ENCODE measurements at regions not wholly inside any gene's neighbourhood (a gene's known extent, or its start where the extent isn't known, plus 50 kb on each side); places are given as distances from the start of the nearest gene placed in this dataset.

DNA sequence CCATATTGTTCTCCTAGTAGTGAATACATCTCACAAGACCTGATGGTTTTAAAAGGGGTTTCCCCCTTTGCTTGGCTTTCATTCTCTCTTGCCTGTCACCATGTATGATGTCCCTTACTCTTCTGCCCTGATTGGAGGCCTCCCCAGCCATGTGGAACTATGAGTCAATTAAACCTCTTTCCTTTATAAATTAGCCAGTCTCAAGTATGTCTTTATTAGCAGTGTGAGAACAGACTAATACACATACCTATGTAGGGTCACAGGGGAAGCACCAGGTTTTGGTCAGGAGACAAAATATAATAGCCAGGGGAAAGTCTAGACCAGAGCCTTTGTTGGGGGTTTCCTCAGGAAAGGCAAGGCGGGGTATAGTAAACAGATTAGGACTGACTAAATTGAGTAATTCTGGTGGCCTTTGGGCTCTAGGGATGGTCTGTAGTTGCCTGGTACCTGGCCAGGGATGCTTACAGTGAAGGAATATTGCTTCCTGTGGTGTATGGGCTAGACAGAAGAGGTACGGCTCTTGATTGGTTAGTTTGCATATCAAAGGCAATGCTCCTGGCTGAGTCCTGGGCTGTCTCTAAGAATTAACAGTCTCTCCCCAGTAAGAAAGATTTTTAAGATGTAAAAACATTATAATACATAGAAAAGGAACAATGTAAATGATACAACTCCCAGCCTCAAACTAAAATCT is 254.5 kb downstream of the ELAVL2 start:
- H3F3A ChIP-seq (ENCODE audit: control insufficient read depth, insufficient read depth) = no peaks in the 10 kb centered on the region
- no peak overlapping the region for H3K4me2 ChIP-seq (ENCODE audit: low read length)
- H4K20me1 ChIP-seq (ENCODE audit: control insufficient read depth, insufficient read depth, low read depth, low read length) = no peaks in the 10 kb centered on the region
- no peaks in the 10 kb centered on the region for H3K79me2 ChIP-seq (ENCODE audit: control insufficient read depth, low read length)
- H3K36me3 ChIP-seq (ENCODE audit: control insufficient read depth, low read length) = no peaks in the 10 kb centered on the region
- no peaks in the 10 kb centered on the region for H3K9me2 ChIP-seq (replicated peaks; ENCODE audit: control insufficient read depth, low read length)
- H3K9me3 ChIP-seq (ENCODE audit: control insufficient read depth, insufficient read depth, low read length) = no peaks in the 10 kb centered on the region
- H3K27ac ChIP-seq (ENCODE audit: low read depth, low read length) = no peak overlapping the region
- TF ChIP-seq, protein P1, sequence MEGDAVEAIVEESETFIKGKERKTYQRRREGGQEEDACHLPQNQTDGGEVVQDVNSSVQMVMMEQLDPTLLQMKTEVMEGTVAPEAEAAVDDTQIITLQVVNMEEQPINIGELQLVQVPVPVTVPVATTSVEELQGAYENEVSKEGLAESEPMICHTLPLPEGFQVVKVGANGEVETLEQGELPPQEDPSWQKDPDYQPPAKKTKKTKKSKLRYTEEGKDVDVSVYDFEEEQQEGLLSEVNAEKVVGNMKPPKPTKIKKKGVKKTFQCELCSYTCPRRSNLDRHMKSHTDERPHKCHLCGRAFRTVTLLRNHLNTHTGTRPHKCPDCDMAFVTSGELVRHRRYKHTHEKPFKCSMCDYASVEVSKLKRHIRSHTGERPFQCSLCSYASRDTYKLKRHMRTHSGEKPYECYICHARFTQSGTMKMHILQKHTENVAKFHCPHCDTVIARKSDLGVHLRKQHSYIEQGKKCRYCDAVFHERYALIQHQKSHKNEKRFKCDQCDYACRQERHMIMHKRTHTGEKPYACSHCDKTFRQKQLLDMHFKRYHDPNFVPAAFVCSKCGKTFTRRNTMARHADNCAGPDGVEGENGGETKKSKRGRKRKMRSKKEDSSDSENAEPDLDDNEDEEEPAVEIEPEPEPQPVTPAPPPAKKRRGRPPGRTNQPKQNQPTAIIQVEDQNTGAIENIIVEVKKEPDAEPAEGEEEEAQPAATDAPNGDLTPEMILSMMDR (IDR thresholded peaks at IDR 0.05; ENCODE audit: low read depth, low read length, poor library complexity, severe bottlenecking) = no peak
- H3K4me3 ChIP-seq (ENCODE audit: low read length) = no peak overlapping the region
- H3K4me1 ChIP-seq (ENCODE audit: control insufficient read depth, low read length) = no peaks in the 10 kb centered on the region
- no peaks in the 10 kb centered on the region for H3K27me3 ChIP-seq (ENCODE audit: control insufficient read depth, low read length)

DNA sequence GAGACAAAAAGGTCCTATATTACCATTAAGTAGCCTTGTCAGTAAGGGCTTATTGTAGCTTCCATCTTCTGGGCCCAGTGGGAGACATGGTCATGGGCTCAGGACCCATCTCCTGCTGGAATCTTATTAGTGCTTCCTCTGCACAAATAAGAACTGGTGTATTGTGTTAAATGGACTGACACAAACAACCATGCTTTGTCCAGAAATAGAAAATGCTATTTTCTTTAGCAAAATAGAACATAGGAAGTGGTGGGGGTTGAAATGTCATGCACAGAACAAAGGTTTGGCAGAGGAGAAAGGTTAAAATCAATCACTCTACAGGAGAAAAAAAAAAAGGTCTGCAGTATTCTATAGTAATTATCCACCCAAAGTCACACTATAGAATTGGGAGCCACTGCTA is 252.2 kb downstream of the ELAVL2 start:
- H3K4me1 ChIP-seq (ENCODE audit: control insufficient read depth, low read length) = no peaks in the 10 kb centered on the region
- no peak overlapping the region for H3K4me2 ChIP-seq (ENCODE audit: low read length)
- no peak overlapping the region for H3K4me3 ChIP-seq (ENCODE audit: low read length)
- no peaks in the 10 kb centered on the region for H3F3A ChIP-seq (ENCODE audit: control insufficient read depth, insufficient read depth)
- no peaks in the 10 kb centered on the region for H3K9me3 ChIP-seq (ENCODE audit: control insufficient read depth, insufficient read depth, low read length)
- no peaks in the 10 kb centered on the region for H4K20me1 ChIP-seq (ENCODE audit: control insufficient read depth, insufficient read depth, low read depth, low read length)
- no peaks in the 10 kb centered on the region for H3K9me2 ChIP-seq (replicated peaks; ENCODE audit: control insufficient read depth, low read length)
- no peaks in the 10 kb centered on the region for H3K36me3 ChIP-seq (ENCODE audit: control insufficient read depth, low read length)
- H3K79me2 ChIP-seq (ENCODE audit: control insufficient read depth, low read length) = no peaks in the 10 kb centered on the region
- TF ChIP-seq EZH2phosphoT487 (IDR thresholded peaks at IDR 0.05; ENCODE audit: borderline replicate concordance, low read length) = no peak
- TF ChIP-seq, protein P1 (IDR thresholded peaks at IDR 0.05; ENCODE audit: low read depth, low read length, poor library complexity, severe bottlenecking) = no peak
- H3K27ac ChIP-seq (ENCODE audit: low read depth, low read length) = no peak overlapping the region
- no peaks in the 10 kb centered on the region for H3K27me3 ChIP-seq (ENCODE audit: control insufficient read depth, low read length)

DNA sequence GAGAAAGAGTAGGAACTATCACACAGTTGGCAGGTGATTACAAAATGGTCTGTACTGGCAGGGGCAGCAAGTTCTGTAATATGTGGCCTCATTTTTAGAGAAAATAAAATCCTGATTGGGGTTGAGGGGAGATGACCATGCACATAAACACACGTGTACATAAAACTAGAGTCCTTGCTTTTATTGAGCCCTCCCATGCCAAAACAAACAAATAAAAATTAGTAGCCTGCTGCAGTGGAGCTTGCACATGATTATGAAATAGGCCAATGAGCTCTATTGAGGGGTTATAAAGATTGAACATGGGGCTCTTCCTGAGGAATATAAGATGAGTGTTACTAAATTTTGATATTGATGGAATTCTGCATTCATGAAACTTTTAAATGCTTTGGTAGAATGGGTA is 248.4 kb downstream of the ELAVL2 start:
- TF ChIP-seq, protein P1 (IDR thresholded peaks at IDR 0.05; ENCODE audit: low read depth, low read length, poor library complexity, severe bottlenecking) = no peak
- no peak for TF ChIP-seq EZH2phosphoT487 (IDR thresholded peaks at IDR 0.05; ENCODE audit: borderline replicate concordance, low read length)
- Histone ChIP-seq H3K9me2 (replicated peaks; ENCODE audit: control insufficient read depth, low read length) (no peaks in the 10 kb centered on the region), H4K20me1 (ENCODE audit: control insufficient read depth, insufficient read depth, low read depth, low read length) (no peaks in the 10 kb centered on the region), H3F3A (ENCODE audit: control insufficient read depth, insufficient read depth) (no peaks in the 10 kb centered on the region), H3K9me3 (ENCODE audit: control insufficient read depth, insufficient read depth, low read length) (no peaks in the 10 kb centered on the region), H3K27me3 (ENCODE audit: control insufficient read depth, low read length) (no peaks in the 10 kb centered on the region), H3K4me2 (ENCODE audit: low read length) (no peak overlapping the region), H3K27ac (ENCODE audit: low read depth, low read length) (no peak overlapping the region), H3K36me3 (ENCODE audit: control insufficient read depth, low read length) (no peaks in the 10 kb centered on the region), H3K4me3 (ENCODE audit: low read length) (no peak overlapping the region), H3K79me2 (ENCODE audit: control insufficient read depth, low read length) (no peaks in the 10 kb centered on the region), H3K4me1 (ENCODE audit: control insufficient read depth, low read length) (no peaks in the 10 kb centered on the region)

All from DOHH2 (cell line).